H1 (cell line): ENCODE measurements at regions not wholly inside any gene's neighbourhood (a gene's known extent, or its start where the extent isn't known, plus 50 kb on each side); places are given as distances from the start of the nearest gene placed in this dataset.

ENCODE experiments used
- CTCF ChIA-PET: fragments of 300-600 bp; sonication (Branson Sonifier 250); formaldehyde crosslinking; loops from one replicate; lab custom pipeline; 2021; ENCODE audit not compliant: partially characterized antibody; lab: Charles Lee
- POLR2A ChIA-PET: fragments of 300-600 bp; sonication (Branson Sonifier 250); formaldehyde crosslinking; loops from one replicate; lab custom pipeline; 2021; ENCODE audit warnings: inconsistent platforms; ENCODE audit not compliant: partially characterized antibody; lab: Charles Lee
- DNase-seq, 2 experiments: peaks; one replicate each; pipeline versions ENCODE4 v3.0.0 to v3.0.0-alpha.2; 2010 to 2022; ENCODE audit warnings: low spot score in 2 of 2, low read depth in 1 of 2, mixed read lengths in 1 of 2
- FAIRE-seq: peaks from 2 replicates; lab custom pipeline; 2011; peaks lifted over from hg19 to GRCh38; lab: Jason Lieb, UNC
- H2AFZ ChIP-seq: 2 replicates; pipeline ENCODE4 v1.8.1; 2012; ENCODE audit warnings: low read length, inconsistent platforms
- H2AK5ac ChIP-seq: 2 replicates; pipeline ENCODE4 v1.6.1; 2013; ENCODE audit warnings: low read depth, low read length
- H2BK120ac ChIP-seq: replicated peaks from 2 replicates; pipeline ENCODE3; 2013; ENCODE audit warnings: low read depth, low read length, inconsistent platforms
- H2BK12ac ChIP-seq: 2 replicates; pipeline ENCODE4 v1.6.1; 2013; ENCODE audit warnings: low read depth, low read length
- H2BK15ac ChIP-seq: 2 replicates; pipeline ENCODE4 v1.6.1; 2013; ENCODE audit warnings: low read length
- H2BK20ac ChIP-seq: 2 replicates; pipeline ENCODE4 v1.6.1; 2013; ENCODE audit warnings: low read length
- H2BK5ac ChIP-seq: 2 replicates; pipeline ENCODE4 v1.6.1; 2013; ENCODE audit warnings: low read depth, low read length
- H3K14ac ChIP-seq: 2 replicates; pipeline ENCODE4 v1.6.1; 2013; ENCODE audit warnings: inconsistent platforms; ENCODE audit not compliant: insufficient read length
- H3K18ac ChIP-seq: 2 replicates; pipeline ENCODE4 v1.6.1; 2013; ENCODE audit warnings: low read length; ENCODE audit errors: extremely low read depth
- H3K23ac ChIP-seq: 2 replicates; pipeline ENCODE4 v1.6.1; 2013; ENCODE audit warnings: inconsistent platforms; ENCODE audit not compliant: insufficient read length
- H3K23me2 ChIP-seq: 2 replicates; pipeline ENCODE4 v1.6.1; 2013; ENCODE audit warnings: low read depth, low read length
- H3K27ac ChIP-seq: 2 replicates; pipeline ENCODE4 v1.6.1; 2011; ENCODE audit warnings: low read depth, low read length, inconsistent platforms
- H3K27me3 ChIP-seq, 4 experiments: replicated peaks in 1 of 4; 1 replicate in 1 of 4; 2 replicates in 3 of 4; pipeline versions ENCODE4 v1.6.1 to v1.8.1; 2011 to 2013; ENCODE audit warnings: low read length in 3 of 4, mild to moderate bottlenecking in 3 of 4, inconsistent platforms in 2 of 4, mixed read lengths in 2 of 4, moderate library complexity in 1 of 4; ENCODE audit not compliant: control insufficient read depth in 3 of 4, insufficient read depth in 3 of 4; ENCODE audit errors: extremely low read depth in 1 of 4
- H3K36me3 ChIP-seq, 4 experiments: 2 replicates each; pipeline versions ENCODE4 v1.6.1 to v1.8.1; 2011 to 2013; ENCODE audit warnings: mild to moderate bottlenecking in 4 of 4, low read length in 3 of 4, moderate library complexity in 2 of 4, control low read depth in 1 of 4, inconsistent platforms in 1 of 4; ENCODE audit not compliant: insufficient read depth in 4 of 4, control insufficient read depth in 2 of 4
- H3K4ac ChIP-seq: replicated peaks from 2 replicates; pipeline ENCODE3; 2013; ENCODE audit warnings: low read length, low read depth, mixed read lengths, inconsistent platforms; ENCODE audit not compliant: insufficient read length
- H3K4me1 ChIP-seq, 4 experiments: replicated peaks in 1 of 4; 1 replicate in 1 of 4; 2 replicates in 3 of 4; pipeline versions ENCODE4 v1.6.1 to v1.8.1; 2011 to 2013; ENCODE audit warnings: low read length in 3 of 4, inconsistent platforms in 2 of 4, mixed read lengths in 1 of 4; ENCODE audit not compliant: insufficient read depth in 4 of 4, control insufficient read depth in 3 of 4
- H3K4me2 ChIP-seq, 2 experiments: 2 replicates each; pipeline versions ENCODE4 v1.6.1 to v1.8.1; 2011 to 2013; ENCODE audit warnings: low read depth in 2 of 2, low read length in 2 of 2, control low read depth in 1 of 2, inconsistent platforms in 1 of 2, mild to moderate bottlenecking in 1 of 2; ENCODE audit not compliant: insufficient read depth in 1 of 2
- H3K4me3 ChIP-seq, 4 experiments: fragments of 200-600, 300-600 bp in 1 of 4; sonication (generic), shearing (Covaris generic), sonication (Bioruptor Twin) in 1 of 4; 2 replicates each; pipeline versions ENCODE4 v1.5.1 to v1.8.1; 2011 to 2016; ENCODE audit warnings: low read length in 4 of 4, low read depth in 3 of 4, control low read depth in 2 of 4, inconsistent platforms in 2 of 4, mild to moderate bottlenecking in 2 of 4, mixed read lengths in 1 of 4, moderate library complexity in 1 of 4; ENCODE audit not compliant: insufficient read depth in 2 of 4; ENCODE audit errors: extremely low read depth in 1 of 4
- H3K56ac ChIP-seq: replicated peaks from 2 replicates; pipeline ENCODE3; 2013; ENCODE audit warnings: low read depth, mild to moderate bottlenecking, mixed read lengths, low read length, inconsistent platforms; ENCODE audit not compliant: insufficient read length
- H3K79me1 ChIP-seq: 2 replicates; pipeline ENCODE4 v1.6.1; 2013; ENCODE audit warnings: low read depth, low read length, control low read depth
- H3K79me2 ChIP-seq, 2 experiments: 2 replicates each; pipeline versions ENCODE4 v1.6.1 to v1.8.1; 2012 to 2013; ENCODE audit warnings: low read length in 2 of 2, mild to moderate bottlenecking in 2 of 2, inconsistent platforms in 1 of 2; ENCODE audit not compliant: insufficient read depth in 2 of 2, control insufficient read depth in 1 of 2
- H3K9ac ChIP-seq, 4 experiments: replicated peaks in 1 of 4; 1 replicate in 1 of 4; 2 replicates in 3 of 4; pipeline versions ENCODE4 v1.6.1 to v1.8.1; 2011 to 2013; ENCODE audit warnings: low read depth in 3 of 4, low read length in 3 of 4, control low read depth in 2 of 4, mild to moderate bottlenecking in 2 of 4, moderate library complexity in 2 of 4, inconsistent platforms in 1 of 4; ENCODE audit errors: extremely low read depth in 1 of 4
- H3K9me3 ChIP-seq, 2 experiments: 2 replicates each; pipeline versions ENCODE4 v1.6.1 to v1.8.1; 2012 to 2013; ENCODE audit warnings: mild to moderate bottlenecking in 2 of 2, moderate library complexity in 2 of 2, control low read depth in 1 of 2, inconsistent platforms in 1 of 2, low read depth in 1 of 2, low read length in 1 of 2, mixed read lengths in 1 of 2; ENCODE audit not compliant: insufficient read depth in 2 of 2
- H4K20me1 ChIP-seq, 2 experiments: replicated peaks in 1 of 2; 2 replicates each; pipeline versions ENCODE3 to v1.8.1; 2011 to 2013; ENCODE audit warnings: inconsistent platforms in 2 of 2, low read length in 2 of 2, mild to moderate bottlenecking in 1 of 2; ENCODE audit not compliant: insufficient read depth in 2 of 2, control insufficient read depth in 1 of 2
- H4K5ac ChIP-seq: 2 replicates; pipeline ENCODE4 v1.6.1; 2013; ENCODE audit warnings: low read length, low read depth, mixed read lengths, inconsistent platforms; ENCODE audit not compliant: insufficient read length
- H4K8ac ChIP-seq: 2 replicates; pipeline ENCODE4 v1.8.0; 2013; ENCODE audit warnings: mild to moderate bottlenecking, moderate library complexity, low read length, inconsistent platforms; ENCODE audit not compliant: insufficient read depth; ENCODE audit errors: extremely low read depth
- H4K91ac ChIP-seq: replicated peaks from 2 replicates; pipeline ENCODE3; 2013; ENCODE audit warnings: low read length, mixed read lengths, inconsistent platforms; ENCODE audit not compliant: insufficient read length
- ASH2L ChIP-seq: fragments of 200-600, 300-600 bp; sonication (generic); IDR thresholded peaks from one replicate; pipeline ENCODE4 v1.7.1; 2017; ENCODE audit warnings: low read length
- GTF2F1 ChIP-seq: IDR thresholded peaks from 2 replicates; pipeline ENCODE4 v1.6.1; 2012; ENCODE audit warnings: low read depth, low read length, improper control_type of control experiment, borderline replicate concordance
- POU5F1 ChIP-seq: IDR thresholded peaks from 2 replicates; pipeline ENCODE4 v1.6.1; 2011; ENCODE audit warnings: low read depth, mild to moderate bottlenecking, low read length, moderate library complexity
- RXRA ChIP-seq: IDR thresholded peaks from 2 replicates; pipeline ENCODE4 v1.6.1; 2011; ENCODE audit warnings: low read depth, mild to moderate bottlenecking, low read length, moderate library complexity; ENCODE audit not compliant: insufficient read depth
- SAP30 ChIP-seq: fragments of 300-600 bp; sonication (generic); IDR thresholded peaks from 2 replicates; pipeline ENCODE4 v1.7.1; 2012; ENCODE audit warnings: low read length, moderate library complexity, mild to moderate bottlenecking, inconsistent platforms; ENCODE audit not compliant: insufficient read depth, insufficient replicate concordance
- SP4 ChIP-seq: IDR thresholded peaks from 2 replicates; pipeline ENCODE4 v1.6.1; 2012; ENCODE audit warnings: low read length, inconsistent platforms
- TAF1 ChIP-seq: IDR thresholded peaks from 2 replicates; pipeline ENCODE4 v1.6.1; 2011; ENCODE audit warnings: mild to moderate bottlenecking, low read depth, low read length
- WGBS, 2 experiments: shearing (Covaris generic) in 1 of 2; methylation state at CpG; one replicate each; pipeline versions ENCODE4 v1.1.6 to v1.1.7; 2013 to 2015; ENCODE audit warnings: low lambda C conversion rate in 2 of 2, mixed read lengths in 2 of 2, inconsistent platforms in 1 of 2, low coverage in 1 of 2, missing lambda C conversion rate in 1 of 2; ENCODE audit not compliant: insufficient replicate concordance in 2 of 2, insufficient coverage in 1 of 2, insufficient read length in 1 of 2; ENCODE audit errors: extremely low coverage in 1 of 2, missing lambda C conversion rate in 1 of 2; 5-methylcytosine and 5-hydroxymethylcytosine counted together

- no peak overlapping the region for H3K4ac ChIP-seq
- CTCF ChIA-PET: no interaction called here
- no peak overlapping the region for H3K18ac ChIP-seq
- H3K4me3 ChIP-seq: no peak overlapping the region
- H2BK5ac ChIP-seq: no peak overlapping the region
- H2AK5ac ChIP-seq: no peak overlapping the region
- H2BK120ac ChIP-seq: no peak overlapping the region
- H2AFZ ChIP-seq: no peak overlapping the region
- no peak for DNase-seq
- no peaks in the 10 kb centered on the region; the same call in 1 of the 2 replicates for H3K23me2 ChIP-seq
- no peaks in the 10 kb centered on the region for H3K27me3 ChIP-seq
- H4K91ac ChIP-seq: no peak overlapping the region
- H3K27ac ChIP-seq: no peak overlapping the region
- no peaks in the 10 kb centered on the region for H3K4me1 ChIP-seq
- H3K9me3 ChIP-seq: peaks cover 21 to 22% of the 10 kb centered on the region in 2 experiments
- no peak overlapping the region for H2BK12ac ChIP-seq
- POLR2A ChIA-PET: no interaction called here
- H2BK20ac ChIP-seq: no peak overlapping the region
- H3K36me3 ChIP-seq: no peaks in the 10 kb centered on the region
- TF ChIP-seq RXRA (no peak), SAP30 (no peak), POU5F1 (no peak), ASH2L (no peak), GTF2F1 (no peak), TAF1 (no peak), SP4 (no peak)
- TF ChIP-seq, all 59 proteins: peak for 0
- no peak overlapping the region for H4K8ac ChIP-seq
- H3K9ac ChIP-seq: no peak overlapping the region
- H3K79me1 ChIP-seq: no peaks in the 10 kb centered on the region
- H3K23ac ChIP-seq: no peak overlapping the region
- H3K4me2 ChIP-seq: no peak overlapping the region
- H3K79me2 ChIP-seq: no peaks in the 10 kb centered on the region
- no peak for FAIRE-seq
- H4K5ac ChIP-seq: no peak overlapping the region
- no peak overlapping the region for H3K14ac ChIP-seq
- H3K56ac ChIP-seq: no peak overlapping the region
- no peak overlapping the region for H2BK15ac ChIP-seq
- WGBS, 2 experiments: 98 to 100% methylated on average over 2 to 3 of the region's 3 CpGs
- no peaks in the 10 kb centered on the region for H4K20me1 ChIP-seq
Observed at GRCh38 chr2:228540976-228541375, 359.5 kb upstream of the SPHKAP start.
